ENCODE measurements at regions not wholly inside any gene's neighbourhood (a gene's known extent, or its start where the extent isn't known, plus 50 kb on each side); places are given as distances from the start of the nearest gene placed in this dataset.

- TF ChIP-seq EZH2phosphoT487 (IDR thresholded peaks at IDR 0.05; ENCODE audit: low read depth, severe bottlenecking, unreplicated experiment) = no peak
- no peak for TF ChIP-seq EZH2 (IDR thresholded peaks at IDR 0.05; ENCODE audit: borderline replicate concordance)
- TF ChIP-seq CTCF (IDR thresholded peaks at IDR 0.05; ENCODE audit: poor library complexity) = no peak
- H2AFZ ChIP-seq = no peak overlapping the region
- 80% methylated on average over 6 of the region's 6 CpGs for WGBS (ENCODE audit: low lambda C conversion rate, missing lambda C conversion rate)
Observed at GRCh38 chr9:1256178-1256577, 206.0 kb downstream of the DMRT2 start.

GRCh38 chr9:1261266-1261665 lies 211.1 kb downstream of the DMRT2 start:
- WGBS (ENCODE audit: low lambda C conversion rate, missing lambda C conversion rate) = 63% methylated on average over 2 of the region's 2 CpGs
- Histone ChIP-seq H3K4me2 (no peak overlapping the region), H3K27me3 (no peaks in the 10 kb centered on the region), H3K4me3 (no peak overlapping the region), H3K9me2 (replicated peaks; ENCODE audit: insufficient read depth) (no peaks in the 10 kb centered on the region), H3K9me3 (ENCODE audit: low read depth) (no peaks in the 10 kb centered on the region), H2AFZ (no peak overlapping the region), H3K27ac (no peak overlapping the region), H3K79me2 (no peaks in the 10 kb centered on the region), H4K20me1 (ENCODE audit: insufficient read depth, poor library complexity, severe bottlenecking) (no peaks in the 10 kb centered on the region), H3K36me3 (replicated peaks; ENCODE audit: insufficient read depth, low read depth) (no peaks in the 10 kb centered on the region), H3K4me1 (ENCODE audit: insufficient read depth) (no peaks in the 10 kb centered on the region)
- no peak for TF ChIP-seq EZH2 (IDR thresholded peaks at IDR 0.05; ENCODE audit: borderline replicate concordance)
- TF ChIP-seq EZH2phosphoT487 (IDR thresholded peaks at IDR 0.05; ENCODE audit: low read depth, severe bottlenecking, unreplicated experiment) = no peak
- no peak for TF ChIP-seq CTCF (IDR thresholded peaks at IDR 0.05; ENCODE audit: poor library complexity)
- DNase-seq (ENCODE audit: low spot score) = no peak

More at GRCh38 chr9:1256178-1256577, 206.0 kb downstream of the DMRT2 start:
- DNase-seq (ENCODE audit: low spot score) = no peak
- no peak overlapping the region for H3K4me3 ChIP-seq
- H3K4me2 ChIP-seq = no peak overlapping the region
- H4K20me1 ChIP-seq (ENCODE audit: insufficient read depth, poor library complexity, severe bottlenecking) = no peaks in the 10 kb centered on the region
- H3K27ac ChIP-seq = no peak overlapping the region
- H3K9me2 ChIP-seq (replicated peaks; ENCODE audit: insufficient read depth) = no peaks in the 10 kb centered on the region
- no peaks in the 10 kb centered on the region for H3K36me3 ChIP-seq (replicated peaks; ENCODE audit: insufficient read depth, low read depth)
- no peaks in the 10 kb centered on the region for H3K27me3 ChIP-seq
- H3K9me3 ChIP-seq (ENCODE audit: low read depth) = no peaks in the 10 kb centered on the region
- H3K79me2 ChIP-seq = no peaks in the 10 kb centered on the region
- H3K4me1 ChIP-seq (ENCODE audit: insufficient read depth) = no peaks in the 10 kb centered on the region

GRCh38 chr9:1261879-1262766 lies 212.0 kb downstream of the DMRT2 start:
- WGBS (ENCODE audit: low lambda C conversion rate, missing lambda C conversion rate) = 52% methylated on average over 6 of the region's 6 CpGs
- Histone ChIP-seq H3K36me3 (replicated peaks; ENCODE audit: insufficient read depth, low read depth) (no peaks in the 10 kb centered on the region), H2AFZ (no peak overlapping the region), H3K9me3 (ENCODE audit: low read depth) (no peaks in the 10 kb centered on the region), H3K4me2 (no peak overlapping the region), H3K4me1 (ENCODE audit: insufficient read depth) (no peaks in the 10 kb centered on the region), H3K27me3 (no peaks in the 10 kb centered on the region), H3K27ac (no peak overlapping the region), H3K9me2 (replicated peaks; ENCODE audit: insufficient read depth) (no peaks in the 10 kb centered on the region), H3K79me2 (no peaks in the 10 kb centered on the region), H3K4me3 (no peak overlapping the region), H4K20me1 (ENCODE audit: insufficient read depth, poor library complexity, severe bottlenecking) (no peaks in the 10 kb centered on the region)
- TF ChIP-seq CTCF (IDR thresholded peaks at IDR 0.05; ENCODE audit: poor library complexity) (no peak), EZH2phosphoT487 (IDR thresholded peaks at IDR 0.05; ENCODE audit: low read depth, severe bottlenecking, unreplicated experiment) (no peak), EZH2 (IDR thresholded peaks at IDR 0.05; ENCODE audit: borderline replicate concordance) (no peak)
- no peak for DNase-seq (ENCODE audit: low spot score)

Measured in hepatocyte (in vitro differentiated cells).